SK-N-SH (cell line): ENCODE measurements at regions not wholly inside any gene's neighbourhood (a gene's known extent, or its start where the extent isn't known, plus 50 kb on each side); places are given as distances from the start of the nearest gene placed in this dataset.

ENCODE experiments used
- CTCF ChIA-PET: fragments of 300-600, 350-600 bp; formaldehyde crosslinking; extraction: SDS; loops from one replicate; lab custom pipeline; 2021; lab: Yijun Ruan, JAX
- POLR2A ChIA-PET: fragments of 350-600 bp; sonication (Branson Sonifier 250); formaldehyde crosslinking; extraction: SDS; loops from one replicate; lab custom pipeline; 2020; ENCODE audit warnings: antibody characterized with exemption, inconsistent platforms; lab: Yijun Ruan, JAX
- DNase-seq: peaks from one replicate; pipeline ENCODE4 v3.0.0; 2012
- H2AFZ ChIP-seq: fragments of 200-600 bp; sonication (generic); 2 replicates; pipeline ENCODE4 v1.8.1; 2016; ENCODE audit warnings: antibody characterized with exemption, mild to moderate bottlenecking, low read depth
- H3F3A ChIP-seq: fragments of 200-600 bp; sonication (generic); replicated peaks from 2 replicates; pipeline ENCODE3; 2016; ENCODE audit warnings: antibody characterized with exemption, mild to moderate bottlenecking; ENCODE audit not compliant: insufficient read depth
- H3K27ac ChIP-seq, 2 experiments: fragments of 200-500 bp in 1 of 2; fragments of 200-600 bp in 1 of 2; sonication (Bioruptor generic) in 1 of 2; sonication (generic), shearing (Covaris generic) in 1 of 2; 2 replicates each; pipeline versions ENCODE4 v1.5.1 to v1.6.1; 2014 to 2016; ENCODE audit warnings: low read depth in 2 of 2, inconsistent platforms in 1 of 2, low read length in 1 of 2, mild to moderate bottlenecking in 1 of 2, mixed read lengths in 1 of 2
- H3K27me3 ChIP-seq: fragments of 200-600 bp; sonication (generic), shearing (Covaris generic); 2 replicates; pipeline ENCODE4 v1.6.1; 2016; ENCODE audit warnings: mixed run types; ENCODE audit not compliant: insufficient read depth
- H3K36me3 ChIP-seq, 2 experiments: fragments of 200-500 bp in 1 of 2; fragments of 200-600 bp in 1 of 2; sonication (Bioruptor generic) in 1 of 2; sonication (generic) in 1 of 2; replicated peaks in 1 of 2; 2 replicates each; pipeline versions ENCODE3 to v1.5.1; 2014 to 2016; ENCODE audit warnings: low read length in 1 of 2, mild to moderate bottlenecking in 1 of 2; ENCODE audit not compliant: insufficient read depth in 2 of 2, control insufficient read depth in 1 of 2
- H3K4me1 ChIP-seq, 2 experiments: fragments of 200-500 bp in 1 of 2; fragments of 200-600 bp in 1 of 2; sonication (Bioruptor generic) in 1 of 2; sonication (generic), shearing (Covaris generic) in 1 of 2; 2 replicates each; pipeline versions ENCODE4 v1.5.1 to v1.6.1; 2014 to 2016; ENCODE audit warnings: low read depth in 1 of 2, low read length in 1 of 2, mixed run types in 1 of 2; ENCODE audit not compliant: insufficient read depth in 2 of 2, control insufficient read depth in 1 of 2
- H3K4me2 ChIP-seq: fragments of 200-600 bp; sonication (generic), shearing (Covaris generic); 2 replicates; pipeline ENCODE4 v1.6.1; 2017; ENCODE audit warnings: mixed run types
- H3K4me3 ChIP-seq, 2 experiments: fragments of 200-500 bp in 1 of 2; fragments of 200-600 bp in 1 of 2; sonication (Bioruptor generic) in 1 of 2; sonication (generic), shearing (Covaris generic) in 1 of 2; 2 replicates each; pipeline versions ENCODE4 v1.5.1 to v1.8.1; 2014 to 2016; ENCODE audit warnings: low read depth in 2 of 2, inconsistent platforms in 1 of 2, low read length in 1 of 2, mild to moderate bottlenecking in 1 of 2, mixed read lengths in 1 of 2, moderate library complexity in 1 of 2
- H3K79me2 ChIP-seq: fragments of 200-600 bp; sonication (generic); 2 replicates; pipeline ENCODE4 v1.8.1; 2017; ENCODE audit warnings: mild to moderate bottlenecking; ENCODE audit not compliant: insufficient read depth
- H3K9ac ChIP-seq: fragments of 200-600 bp; sonication (generic); 2 replicates; pipeline ENCODE4 v1.6.1; 2017; ENCODE audit warnings: mixed run types
- H3K9me2 ChIP-seq: fragments of 200-600 bp; sonication (generic); 2 replicates; pipeline ENCODE4 v1.6.1; 2017; ENCODE audit warnings: mixed run types
- H3K9me3 ChIP-seq: fragments of 200-600 bp; sonication (generic); 2 replicates; pipeline ENCODE4 v1.6.1; 2017; ENCODE audit warnings: mixed run types, mild to moderate bottlenecking, moderate library complexity
- H4K20me1 ChIP-seq: fragments of 200-600 bp; sonication (generic); 2 replicates; pipeline ENCODE4 v1.6.1; 2017; ENCODE audit warnings: mild to moderate bottlenecking, mixed run types; ENCODE audit not compliant: insufficient read depth
- CHD2 ChIP-seq: fragments of 150-350 bp; IDR thresholded peaks from 2 replicates; pipeline ENCODE4 v1.6.1; 2018; ENCODE audit warnings: low read length; ENCODE audit not compliant: partially characterized antibody
- ELF1 ChIP-seq: IDR thresholded peaks from 2 replicates; pipeline ENCODE4 v1.4.0; 2012
- FOSL2 ChIP-seq: IDR thresholded peaks from 2 replicates; pipeline ENCODE4 v1.4.0; 2012; ENCODE audit warnings: low read depth, mild to moderate bottlenecking, moderate library complexity, borderline replicate concordance
- FOXJ3 ChIP-seq: sonication (generic); formaldehyde crosslinking; IDR thresholded peaks from 2 replicates; pipeline ENCODE4 v1.5.1; 2020; ENCODE audit warnings: mild to moderate bottlenecking, missing genetic modification reagents
- GABPA ChIP-seq: IDR thresholded peaks from 2 replicates; pipeline ENCODE4 v1.4.0; 2012; ENCODE audit warnings: low read depth, mild to moderate bottlenecking
- RCOR1 ChIP-seq: fragments of 150-350 bp; IDR thresholded peaks from 2 replicates; pipeline ENCODE4 v1.6.1; 2017; ENCODE audit warnings: antibody characterized with exemption, low read length
- RFX5 ChIP-seq: IDR thresholded peaks from 2 replicates; pipeline ENCODE4 v1.6.1; 2012; ENCODE audit warnings: mild to moderate bottlenecking, improper control_type of control experiment, low read length
- TCF12 ChIP-seq: IDR thresholded peaks from 2 replicates; pipeline ENCODE4 v1.4.0; 2012
- YY1 ChIP-seq: IDR thresholded peaks from 2 replicates; pipeline ENCODE4 v1.4.0; 2012; ENCODE audit warnings: low read depth, mild to moderate bottlenecking
- WGBS: methylation state at CpG from one replicate; pipeline ENCODE4 v1.1.6; 2017; ENCODE audit warnings: low lambda C conversion rate; 5-methylcytosine and 5-hydroxymethylcytosine counted together
- TF ChIP-seq, protein P1 (sequence below): IDR thresholded peaks from 2 replicates; pipeline ENCODE4; 2012

DNA sequence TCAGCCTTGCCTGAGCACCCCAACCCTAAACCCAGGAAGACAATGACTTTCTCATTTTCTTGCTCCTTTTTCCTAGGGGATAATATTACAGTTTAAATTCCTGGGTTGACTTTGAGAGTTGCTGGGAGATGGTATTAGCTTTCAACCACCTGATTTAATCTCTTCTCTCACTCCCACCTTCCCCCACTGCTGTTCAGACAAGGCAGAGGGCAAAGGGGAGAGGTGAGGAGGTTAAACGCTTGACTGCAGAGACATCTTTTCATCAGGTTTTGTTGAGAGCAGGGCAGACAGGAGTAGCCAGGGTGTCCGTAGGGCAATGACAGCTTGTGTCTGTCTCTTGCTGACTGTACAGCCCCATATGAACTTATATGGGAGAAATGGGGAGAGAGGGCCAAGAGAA lies 811.2 kb downstream of the MAFB start (continued):
- TF ChIP-seq CHD2 = no peak
- TF ChIP-seq ELF1 = no peak
- TF ChIP-seq YY1 = no peak
- TF ChIP-seq FOXJ3 = no peak
- TF ChIP-seq RFX5 = no peak
- no peak for TF ChIP-seq FOSL2

DNA sequence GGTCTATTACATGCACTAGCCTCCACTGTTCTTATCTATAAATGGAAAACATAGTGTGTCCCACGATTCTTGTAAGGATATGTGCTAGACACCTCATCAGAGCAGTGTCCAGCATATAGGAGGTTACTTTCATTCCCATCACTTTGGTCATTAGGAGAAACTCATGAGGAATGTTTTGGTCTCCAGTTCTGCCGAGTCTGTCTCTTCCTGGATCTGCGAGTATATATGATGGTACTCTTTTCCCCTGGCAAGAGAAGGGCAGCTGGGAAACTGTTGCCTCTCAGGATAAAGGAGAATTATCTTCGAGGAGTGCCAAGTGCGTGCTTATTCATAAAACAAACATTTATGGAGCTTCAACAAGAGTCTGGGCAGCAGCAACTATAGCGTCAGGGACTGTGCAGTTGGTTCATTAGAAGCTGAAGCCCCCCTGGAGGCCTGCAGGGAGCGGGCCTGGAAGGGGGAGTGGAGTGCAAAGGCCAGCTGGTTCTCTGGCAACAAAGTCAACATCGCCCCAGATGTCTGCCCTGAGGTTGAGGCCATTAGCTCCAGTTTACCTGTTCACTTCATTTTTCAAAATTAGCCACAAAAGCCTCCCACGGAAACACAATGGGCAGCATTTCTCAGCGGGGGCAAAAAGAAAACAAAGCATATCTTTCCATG lies 811.9 kb downstream of the MAFB start:
- H3K4me2 ChIP-seq = peak overlapping the region; percentile 50
- 23% methylated on average over 10 of the region's 10 CpGs for WGBS
- H3K36me3 ChIP-seq = no peaks in the 10 kb centered on the region
- no peak overlapping the region for H3K9ac ChIP-seq
- peaks cover 0 to 12% of the 10 kb centered on the region in 2 experiments; a peak in 2 of 4 replicates for H3K4me1 ChIP-seq
- H4K20me1 ChIP-seq = no peaks in the 10 kb centered on the region
- no peak overlapping the region for H3K4me3 ChIP-seq
- peak overlapping the region in 1 of 2 experiments; percentile 24; a peak in 1 of 4 replicates for H3K27ac ChIP-seq
- CTCF ChIA-PET = interaction anchor here (0.7 to 4.3 kb wide), 9 partner anchors 48 to 766 kb away, joined by 3 to 30 read pairs (median 4); no protein-coding TSS in a partner anchor
- H3F3A ChIP-seq = no peaks in the 10 kb centered on the region
- no peaks in the 10 kb centered on the region for H3K9me3 ChIP-seq
- no peak for TF ChIP-seq RCOR1
- TF ChIP-seq, all 33 proteins: peak for 0
- H3K79me2 ChIP-seq = no peaks in the 10 kb centered on the region
- no peaks in the 10 kb centered on the region for H3K9me2 ChIP-seq
- no peaks in the 10 kb centered on the region for H3K27me3 ChIP-seq
- peak; percentile 12 for DNase-seq
- POLR2A ChIA-PET = no interaction called here
- no peak overlapping the region for H2AFZ ChIP-seq

DNA sequence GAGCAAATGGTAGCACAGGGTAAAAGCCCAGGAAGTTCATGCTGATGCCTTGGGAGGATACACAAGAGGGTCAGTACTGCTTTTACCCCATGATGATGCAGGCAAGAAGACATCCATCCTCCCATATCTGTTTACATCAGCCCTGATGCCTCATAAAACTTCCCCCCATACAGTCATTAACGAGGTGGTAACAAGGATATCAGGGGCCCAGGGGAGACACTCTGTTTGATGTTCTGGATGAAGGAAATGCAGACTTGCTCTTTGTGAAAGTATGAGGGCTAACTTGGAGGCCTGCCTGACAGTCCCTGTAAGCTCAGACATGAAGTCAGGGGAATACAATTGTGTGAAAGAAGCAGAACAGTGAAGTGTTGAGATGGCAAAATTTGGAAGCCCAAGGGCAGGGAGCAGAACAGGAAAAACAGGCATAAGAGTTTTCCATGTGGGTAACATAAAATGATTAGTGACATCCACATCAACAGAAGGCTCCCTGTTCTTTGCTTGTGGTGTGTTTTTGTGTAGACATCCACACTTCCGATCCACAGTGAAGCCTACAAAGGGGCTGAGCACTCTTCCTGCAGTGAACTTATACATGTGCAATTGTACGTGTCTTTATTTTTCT lies 813.4 kb downstream of the MAFB start:
- WGBS = 34% methylated on average over 3 of the region's 3 CpGs
- Histone ChIP-seq H2AFZ (no peak overlapping the region), H3K4me3 (no peak overlapping the region), H3K9me3 (no peaks in the 10 kb centered on the region), H3K4me1 (peaks cover 0 to 12% of the 10 kb centered on the region in 2 experiments; a peak in 2 of 4 replicates), H3K9ac (no peak overlapping the region), H3K9me2 (no peaks in the 10 kb centered on the region), H3F3A (no peaks in the 10 kb centered on the region), H3K4me2 (no peak overlapping the region), H3K27me3 (no peaks in the 10 kb centered on the region), H3K79me2 (no peaks in the 10 kb centered on the region), H3K36me3 (no peaks in the 10 kb centered on the region), H3K27ac (no peak overlapping the region), H4K20me1 (no peaks in the 10 kb centered on the region)
- POLR2A ChIA-PET = no interaction called here
- DNase-seq = no peak
- CTCF ChIA-PET = interaction anchor here (0.7 to 4.3 kb wide), 2 partner anchors 10 to 607 kb away, joined by 3 to 30 read pairs; no protein-coding TSS in a partner anchor
- TF ChIP-seq GABPA (no peak), RFX5 (no peak), RCOR1 (no peak), TCF12 (no peak)
- TF ChIP-seq, protein P1, sequence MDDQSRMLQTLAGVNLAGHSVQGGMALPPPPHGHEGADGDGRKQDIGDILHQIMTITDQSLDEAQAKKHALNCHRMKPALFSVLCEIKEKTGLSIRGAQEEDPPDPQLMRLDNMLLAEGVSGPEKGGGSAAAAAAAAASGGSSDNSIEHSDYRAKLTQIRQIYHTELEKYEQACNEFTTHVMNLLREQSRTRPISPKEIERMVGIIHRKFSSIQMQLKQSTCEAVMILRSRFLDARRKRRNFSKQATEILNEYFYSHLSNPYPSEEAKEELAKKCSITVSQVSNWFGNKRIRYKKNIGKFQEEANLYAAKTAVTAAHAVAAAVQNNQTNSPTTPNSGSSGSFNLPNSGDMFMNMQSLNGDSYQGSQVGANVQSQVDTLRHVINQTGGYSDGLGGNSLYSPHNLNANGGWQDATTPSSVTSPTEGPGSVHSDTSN = no peak
